Tibial nerve (tissue), 4 donors: ENCODE measurements at regions not wholly inside any gene's neighbourhood (a gene's known extent, or its start where the extent isn't known, plus 50 kb on each side); places are given as distances from the start of the nearest gene placed in this dataset.

Experiments used
- DNase-seq, 2 donors: peaks; one replicate each; pipeline ENCODE4 v3.0.0-alpha.2; 2019; ENCODE audit warnings: low spot score in 2 of 2
- H3K27ac ChIP-seq, 4 donors: fragments of 200-600 bp; sonication (generic) in 3 of 4; one replicate each; pipeline ENCODE4 v1.5.1; 2017 to 2019; ENCODE audit warnings: mild to moderate bottlenecking in 1 of 4
- H3K27me3 ChIP-seq, 2 donors: fragments of 200-600 bp; sonication (generic) in 1 of 2; one replicate each; pipeline versions ENCODE4 v1.5.1 to v1.6.0; 2017 to 2019
- H3K36me3 ChIP-seq, 3 donors: fragments of 200-600 bp; sonication (generic); one replicate each; pipeline ENCODE4 v1.5.1; 2018 to 2019
- H3K4me1 ChIP-seq, 4 donors: fragments of 200-600 bp; sonication (generic) in 3 of 4; one replicate each; pipeline ENCODE4 v1.5.1; 2017 to 2019
- H3K4me3 ChIP-seq, 4 donors: fragments of 200-600 bp; sonication (generic) in 3 of 4; one replicate each; pipeline ENCODE4 v1.5.1; 2017 to 2019; ENCODE audit warnings: mild to moderate bottlenecking in 1 of 4, moderate library complexity in 1 of 4
- H3K9me3 ChIP-seq, 4 donors: fragments of 200-600 bp; sonication (generic) in 3 of 4; one replicate each; pipeline ENCODE4 v1.5.1; 2017 to 2019
- CTCF ChIP-seq, 5 experiments: fragments of 200-600 bp in 3 of 5; fragments of 450-650 bp in 2 of 5; sonication (generic) in 3 of 5; IDR thresholded peaks; one replicate each; pipeline ENCODE4 v1.5.1; 2016 to 2019; ENCODE audit warnings: antibody characterized with exemption in 5 of 5, mild to moderate bottlenecking in 3 of 5, moderate library complexity in 2 of 5
- EP300 ChIP-seq, 2 donors: sonication (generic); formaldehyde crosslinking; IDR thresholded peaks; one replicate each; pipeline ENCODE4 v1.6.1; 2017; ENCODE audit warnings: antibody characterized with exemption in 2 of 2, mild to moderate bottlenecking in 1 of 2
- POLR2A ChIP-seq, 2 donors: fragments of 450-650 bp; IDR thresholded peaks; one replicate each; pipeline ENCODE4 v1.6.1; 2017; ENCODE audit warnings: antibody characterized with exemption in 2 of 2, mild to moderate bottlenecking in 2 of 2, moderate library complexity in 2 of 2
- WGBS, 2 donors: methylation state at CpG; one replicate each; pipeline ENCODE4 v1.1.5; 2018; 5-methylcytosine and 5-hydroxymethylcytosine counted together

- Histone ChIP-seq H3K9me3 (no peaks in the 10 kb centered on the region), H3K36me3 (no peaks in the 10 kb centered on the region), H3K27ac (peak overlapping the region; percentile 64 to 95 (median 78)), H3K4me1 (peaks cover 0 to 23% (median 8%) of the 10 kb centered on the region in 4 donors), H3K4me3 (no peak overlapping the region), H3K27me3 (no peaks in the 10 kb centered on the region)
- 52 to 57% methylated on average over 11 of the region's 11 CpGs for WGBS, 2 donors
- DNase-seq, result no peak
- TF ChIP-seq CTCF (IDR thresholded peaks at IDR 0.05) (no peak), EP300 (IDR thresholded peaks at IDR 0.05) (peak in 1 of 2 donors; percentile 62)
Measured at GRCh38 chr20:57103146-57103800, 163.2 kb downstream of the BMP7 start.

- H3K27me3 ChIP-seq, result no peaks in the 10 kb centered on the region
- WGBS, 2 donors, result 75 to 81% methylated on average over 11 of the region's 11 CpGs
- TF ChIP-seq CTCF (IDR thresholded peaks at IDR 0.05), result no peak
- TF ChIP-seq POLR2A (IDR thresholded peaks at IDR 0.05), result no peak
- TF ChIP-seq EP300 (IDR thresholded peaks at IDR 0.05), result no peak
Measured at GRCh38 chr20:57104113-57104512, 162.3 kb downstream of the BMP7 start.

GRCh38 chr20:57104651-57105204 is 161.7 kb downstream of the BMP7 start:
- no peak for TF ChIP-seq CTCF (IDR thresholded peaks at IDR 0.05)
- no peaks in the 10 kb centered on the region for H3K27me3 ChIP-seq
- no peak overlapping the region for H3K4me3 ChIP-seq
- H3K27ac ChIP-seq, result peak overlapping the region; percentile 43 to 95 (median 78)
- peaks cover 0 to 38% (median 22%) of the 10 kb centered on the region in 4 donors for H3K4me1 ChIP-seq
- DNase-seq, result no peak
- no peaks in the 10 kb centered on the region for H3K9me3 ChIP-seq
- WGBS, 2 donors, result 48 to 66% methylated on average over 10 to 13 of the region's 13 CpGs
- H3K36me3 ChIP-seq, result no peaks in the 10 kb centered on the region

More at GRCh38 chr20:57104113-57104512, 162.3 kb downstream of the BMP7 start:
- Histone ChIP-seq H3K4me1 (peaks cover 0 to 32% (median 17%) of the 10 kb centered on the region in 4 donors), H3K27ac (peak overlapping the region; percentile 43 to 95 (median 78)), H3K36me3 (no peaks in the 10 kb centered on the region), H3K9me3 (no peaks in the 10 kb centered on the region), H3K4me3 (no peak overlapping the region)
- no peak for DNase-seq

GRCh38 chr20:57106030-57106682 is 160.3 kb downstream of the BMP7 start:
- Histone ChIP-seq H3K9me3 (no peaks in the 10 kb centered on the region), H3K4me1 (peaks cover 0 to 42% (median 23%) of the 10 kb centered on the region in 4 donors), H3K4me3 (no peak overlapping the region), H3K36me3 (no peaks in the 10 kb centered on the region), H3K27me3 (no peaks in the 10 kb centered on the region), H3K27ac (peak overlapping the region in 1 of 4 donors; percentile 3)
- DNase-seq, result no peak
- TF ChIP-seq CTCF (IDR thresholded peaks at IDR 0.05), result no peak
- TF ChIP-seq EP300 (IDR thresholded peaks at IDR 0.05), result no peak
- TF ChIP-seq POLR2A (IDR thresholded peaks at IDR 0.05), result no peak
- WGBS, 2 donors, result 82 to 83% methylated on average over 12 of the region's 12 CpGs

GRCh38 chr20:57106692-57107091 is 159.7 kb downstream of the BMP7 start:
- Histone ChIP-seq H3K4me3 (no peak overlapping the region), H3K9me3 (no peaks in the 10 kb centered on the region), H3K27me3 (no peaks in the 10 kb centered on the region), H3K4me1 (peaks cover 0 to 42% (median 23%) of the 10 kb centered on the region in 4 donors), H3K27ac (peak overlapping the region in 1 of 4 donors; percentile 3), H3K36me3 (no peaks in the 10 kb centered on the region)
- no peak for TF ChIP-seq EP300 (IDR thresholded peaks at IDR 0.05)
- no peak for TF ChIP-seq POLR2A (IDR thresholded peaks at IDR 0.05)
- TF ChIP-seq CTCF (IDR thresholded peaks at IDR 0.05), result no peak
- no peak for DNase-seq
- 47 to 53% methylated on average over 3 to 4 of the region's 4 CpGs for WGBS, 2 donors
